H1 (cell line): ENCODE measurements at regions not wholly inside any gene's neighbourhood (a gene's known extent, or its start where the extent isn't known, plus 50 kb on each side); places are given as distances from the start of the nearest gene placed in this dataset.

ENCODE experiments used
- ATF2 ChIP-seq: IDR thresholded peaks from 2 replicates; pipeline ENCODE4 v1.6.1; 2012; ENCODE audit warnings: low read length, inconsistent platforms
- FOSL1 ChIP-seq: IDR thresholded peaks from 2 replicates; pipeline ENCODE4 v1.6.1; 2011; ENCODE audit warnings: mild to moderate bottlenecking, low read depth, low read length, moderate library complexity; ENCODE audit not compliant: insufficient read depth
- KDM1A ChIP-seq: fragments of 200-600, 300-600 bp; sonication (generic); IDR thresholded peaks from 2 replicates; pipeline ENCODE4 v1.7.1; 2016; ENCODE audit warnings: mild to moderate bottlenecking, low read length, borderline replicate concordance
- TAF7 ChIP-seq: optimal IDR thresholded peaks from 2 replicates; pipeline ENCODE3; 2011; ENCODE audit warnings: low read depth, mild to moderate bottlenecking, inconsistent platforms, low read length, moderate library complexity, borderline replicate concordance

GRCh38 chr3:82053236-82053635, 291.8 kb upstream of the GBE1 start (continued):
- TF ChIP-seq KDM1A = no peak
- TF ChIP-seq ATF2 = no peak
- TF ChIP-seq FOSL1 = no peak
- no peak for TF ChIP-seq TAF7
